ENCODE measurements at regions not wholly inside any gene's neighbourhood (a gene's known extent, or its start where the extent isn't known, plus 50 kb on each side); places are given as distances from the start of the nearest gene placed in this dataset.
"Not testable (repeated sequence)": the region's sequence is repeated elsewhere in the genome, so short reads cannot be mapped to it uniquely, and the experiment has no call there.

DNA sequence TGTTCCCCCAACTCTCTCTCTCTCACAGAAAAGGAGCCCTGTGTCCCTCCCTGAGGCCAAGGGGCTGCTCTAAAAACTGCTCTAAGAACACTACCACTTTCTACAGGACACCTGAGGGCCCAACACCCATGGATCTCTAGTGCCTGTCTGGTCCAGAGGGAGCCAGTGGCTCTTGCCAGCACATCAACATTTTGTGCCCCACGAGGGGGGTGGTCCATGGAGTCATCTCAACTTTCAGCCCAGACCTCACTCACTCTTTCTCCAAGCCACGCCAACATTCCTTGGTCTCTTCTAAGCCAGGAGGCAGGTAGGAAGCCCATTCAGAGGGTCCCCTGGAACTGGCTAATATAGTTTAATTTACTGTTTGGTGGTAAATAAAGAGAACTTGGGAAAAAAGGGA, 469.0 kb upstream of the ZNG1F start:
- TF ChIP-seq SUZ12 (IDR thresholded peaks at IDR 0.05; ENCODE audit: extremely low read depth, insufficient read depth, insufficient read length); YY1 (IDR thresholded peaks at IDR 0.05; ENCODE audit: insufficient read depth, insufficient read length): not testable (repeated sequence)

All from NT2/D1 (cell line).